Mesenchymal stem cell (in vitro differentiated cells and primary cell): ENCODE measurements at regions not wholly inside any gene's neighbourhood (a gene's known extent, or its start where the extent isn't known, plus 50 kb on each side); places are given as distances from the start of the nearest gene placed in this dataset.

Experiments used
- DNase-seq: peaks from one replicate; pipeline ENCODE4 v3.0.0-alpha.2; 2013
- H2AFZ ChIP-seq: one replicate; pipeline ENCODE4 v1.6.1; 2013; ENCODE audit warnings: low read depth, mild to moderate bottlenecking, control low read depth, inconsistent platforms, low read length, moderate library complexity
- H2AK5ac ChIP-seq: 2 replicates; pipeline ENCODE4 v1.6.1; 2013; ENCODE audit warnings: low read length, moderate library complexity, mild to moderate bottlenecking, inconsistent platforms; ENCODE audit not compliant: severe bottlenecking
- H2BK120ac ChIP-seq: one replicate; pipeline ENCODE4 v1.6.1; 2013; ENCODE audit warnings: low read depth, mild to moderate bottlenecking, inconsistent platforms, low read length, moderate library complexity
- H2BK12ac ChIP-seq, 2 experiments: one replicate each; pipeline ENCODE4 v1.6.1; 2013; ENCODE audit warnings: inconsistent platforms in 2 of 2, low read length in 2 of 2, mild to moderate bottlenecking in 2 of 2, moderate library complexity in 2 of 2, control low read depth in 1 of 2
- H2BK15ac ChIP-seq: one replicate; pipeline ENCODE4 v1.6.1; 2013; ENCODE audit warnings: mild to moderate bottlenecking, low read depth, inconsistent platforms; ENCODE audit not compliant: poor library complexity, severe bottlenecking
- H2BK5ac ChIP-seq: 2 replicates; pipeline ENCODE4 v1.6.1; 2013; ENCODE audit warnings: low read depth, mild to moderate bottlenecking, low read length, control low read depth, inconsistent platforms; ENCODE audit not compliant: poor library complexity, severe bottlenecking
- H3K14ac ChIP-seq, 2 experiments: one replicate each; pipeline ENCODE4 v1.6.1; 2013; ENCODE audit warnings: inconsistent platforms in 2 of 2, low read length in 2 of 2, control low read depth in 1 of 2, mild to moderate bottlenecking in 1 of 2, moderate library complexity in 1 of 2
- H3K18ac ChIP-seq, 2 experiments: one replicate each; pipeline ENCODE4 v1.6.1; 2013; ENCODE audit warnings: inconsistent platforms in 2 of 2, low read length in 2 of 2, control low read depth in 1 of 2, low read depth in 1 of 2, mild to moderate bottlenecking in 1 of 2
- H3K23ac ChIP-seq, 2 experiments: one replicate each; pipeline ENCODE4 v1.6.1; 2013; ENCODE audit warnings: inconsistent platforms in 2 of 2, low read length in 2 of 2, mild to moderate bottlenecking in 2 of 2, moderate library complexity in 2 of 2, control low read depth in 1 of 2
- H3K27ac ChIP-seq: 2 replicates; pipeline ENCODE4 v1.5.1; 2013; ENCODE audit warnings: mild to moderate bottlenecking, moderate library complexity, low read length, control low read depth, inconsistent platforms; ENCODE audit not compliant: poor library complexity, severe bottlenecking
- H3K27me3 ChIP-seq, 2 experiments: 2 replicates each; pipeline versions ENCODE4 v1.6.1 to v1.7.0; 2013; ENCODE audit warnings: low read length in 2 of 2, mild to moderate bottlenecking in 2 of 2, moderate library complexity in 2 of 2, control low read depth in 1 of 2, inconsistent platforms in 1 of 2; ENCODE audit not compliant: control insufficient read depth in 1 of 2, insufficient read depth in 1 of 2
- H3K36me3 ChIP-seq, 2 experiments: 2 replicates each; pipeline versions ENCODE4 v1.6.1 to v1.7.0; 2013; ENCODE audit warnings: low read length in 2 of 2, control low read depth in 1 of 2, inconsistent platforms in 1 of 2, low read depth in 1 of 2, mild to moderate bottlenecking in 1 of 2; ENCODE audit not compliant: insufficient read depth in 2 of 2, control insufficient read depth in 1 of 2
- H3K4ac ChIP-seq, 2 experiments: one replicate each; pipeline ENCODE4 v1.6.1; 2013; ENCODE audit warnings: inconsistent platforms in 2 of 2, low read length in 2 of 2, mild to moderate bottlenecking in 2 of 2, moderate library complexity in 2 of 2, control low read depth in 1 of 2, low read depth in 1 of 2
- H3K4me1 ChIP-seq: 2 replicates; pipeline ENCODE4 v1.6.1; 2013; ENCODE audit warnings: low read depth, low read length, control low read depth; ENCODE audit not compliant: control insufficient read depth, insufficient read depth
- H3K4me2 ChIP-seq: 2 replicates; pipeline ENCODE4 v1.6.1; 2013; ENCODE audit warnings: low read length, mild to moderate bottlenecking, inconsistent platforms; ENCODE audit not compliant: poor library complexity, severe bottlenecking
- H3K4me3 ChIP-seq, 2 experiments: 2 replicates each; pipeline versions ENCODE4 v1.5.1 to v1.7.0; 2013; ENCODE audit warnings: low read length in 2 of 2, mild to moderate bottlenecking in 2 of 2, control low read depth in 1 of 2, low read depth in 1 of 2; ENCODE audit not compliant: insufficient read depth in 1 of 2
- H3K79me1 ChIP-seq: replicated peaks from 2 replicates; pipeline ENCODE4 v1.6.1; 2013; ENCODE audit warnings: mild to moderate bottlenecking, control low read depth, low read length, inconsistent platforms; ENCODE audit not compliant: poor library complexity, severe bottlenecking
- H3K9ac ChIP-seq: 2 replicates; pipeline ENCODE4 v1.7.0; 2013; ENCODE audit warnings: mild to moderate bottlenecking, low read length, moderate library complexity
- H3K9me3 ChIP-seq: 2 replicates; pipeline ENCODE4 v1.7.0; 2013; ENCODE audit warnings: mild to moderate bottlenecking, low read length; ENCODE audit not compliant: control insufficient read depth
- H4K8ac ChIP-seq: one replicate; pipeline ENCODE4 v1.6.1; 2013; ENCODE audit warnings: inconsistent platforms, mild to moderate bottlenecking, low read length, moderate library complexity
- H4K91ac ChIP-seq: one replicate; pipeline ENCODE4 v1.6.1; 2013; ENCODE audit warnings: mild to moderate bottlenecking, low read length, inconsistent platforms
- WGBS: methylation state at CpG from one replicate; pipeline ENCODE4 v1.1.7; 2013; ENCODE audit warnings: mixed read lengths; 5-methylcytosine and 5-hydroxymethylcytosine counted together

DNA sequence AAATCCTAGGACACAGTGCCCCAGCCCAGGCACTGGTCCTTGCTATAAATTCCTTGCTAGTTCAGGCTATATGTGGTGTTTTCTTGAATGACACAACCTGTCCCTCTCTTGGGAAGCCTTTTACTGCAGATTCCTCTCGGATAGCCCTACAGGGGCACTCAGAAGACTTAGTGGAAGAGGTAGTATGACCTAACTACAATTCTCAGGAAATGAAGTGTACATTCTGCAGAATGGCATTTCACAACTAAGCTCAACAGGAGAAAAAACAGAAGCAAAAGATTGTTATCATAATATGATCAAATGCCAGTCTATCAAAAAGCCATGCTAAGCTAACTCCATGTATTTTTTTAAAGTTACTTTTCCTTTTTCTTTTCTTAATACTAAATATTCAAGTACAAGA lies 66.3 kb upstream of the FBXL4 start:
- no peak overlapping the region for H2BK15ac ChIP-seq
- H3K27me3 ChIP-seq: no peaks in the 10 kb centered on the region
- H3K4me1 ChIP-seq: peaks cover 4% of the 10 kb centered on the region
- H2BK120ac ChIP-seq: no peak overlapping the region
- peak; percentile 26 for DNase-seq
- H2BK12ac ChIP-seq: no peak overlapping the region
- no peak overlapping the region for H4K8ac ChIP-seq
- H3K36me3 ChIP-seq: no peaks in the 10 kb centered on the region
- H4K91ac ChIP-seq: no peak overlapping the region
- H3K18ac ChIP-seq: no peak overlapping the region
- peak overlapping the region; percentile 64 for H2AK5ac ChIP-seq
- peak overlapping the region; percentile 86 for H3K27ac ChIP-seq
- no peak overlapping the region for H3K9ac ChIP-seq
- WGBS: no CpG with 5 or more reads among the region's 1 CpG
- H3K23ac ChIP-seq: no peak overlapping the region
- H3K4me2 ChIP-seq: no peak overlapping the region
- H2AFZ ChIP-seq: no peak overlapping the region
- no peaks in the 10 kb centered on the region for H3K79me1 ChIP-seq
- H2BK5ac ChIP-seq: peak overlapping the region; percentile 63
- no peak overlapping the region for H3K4ac ChIP-seq
- no peak overlapping the region for H3K14ac ChIP-seq
- no peak overlapping the region for H3K4me3 ChIP-seq
- H3K9me3 ChIP-seq: no peaks in the 10 kb centered on the region

DNA sequence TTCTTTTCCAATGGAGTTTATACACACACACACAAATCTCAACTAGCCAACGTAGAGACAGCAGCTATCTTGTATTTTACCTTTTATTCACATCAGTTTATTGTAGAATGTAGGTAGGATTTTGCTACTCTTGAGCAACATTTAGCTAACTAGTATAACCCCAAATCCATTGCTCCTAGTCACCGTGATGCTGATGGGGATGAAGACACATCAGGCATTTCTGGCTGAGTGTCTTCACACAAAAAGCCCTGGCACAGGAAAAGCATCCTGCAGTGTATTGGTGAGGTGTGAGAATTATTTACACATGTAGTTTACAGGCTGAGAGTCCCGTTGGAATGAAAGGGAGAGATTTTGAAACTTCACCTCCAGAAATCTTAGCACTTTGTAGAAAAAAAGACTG lies 65.9 kb upstream of the FBXL4 start:
- H3K4me3 ChIP-seq: peak overlapping the region in 1 of 2 experiments; percentile 8
- H3K18ac ChIP-seq: no peak overlapping the region
- H2BK15ac ChIP-seq: no peak overlapping the region
- no peaks in the 10 kb centered on the region for H3K36me3 ChIP-seq
- no peak for DNase-seq
- H2AK5ac ChIP-seq: peak overlapping the region; percentile 64
- H3K79me1 ChIP-seq: no peaks in the 10 kb centered on the region
- H3K27ac ChIP-seq: peak overlapping the region; percentile 86
- H4K8ac ChIP-seq: no peak overlapping the region
- H2BK5ac ChIP-seq: peak overlapping the region; percentile 63
- H3K4me1 ChIP-seq: peaks cover 4% of the 10 kb centered on the region
- no peak overlapping the region for H3K9ac ChIP-seq
- no peak overlapping the region for H3K4ac ChIP-seq
- no peak overlapping the region for H2BK12ac ChIP-seq
- no peak overlapping the region for H3K23ac ChIP-seq
- no peak overlapping the region for H2BK120ac ChIP-seq
- no peaks in the 10 kb centered on the region for H3K27me3 ChIP-seq
- 67% methylated on average over 1 of the region's 3 CpGs for WGBS
- no peak overlapping the region for H2AFZ ChIP-seq
- H3K4me2 ChIP-seq: no peak overlapping the region
- H3K9me3 ChIP-seq: no peaks in the 10 kb centered on the region
- H4K91ac ChIP-seq: no peak overlapping the region
- no peak overlapping the region for H3K14ac ChIP-seq

- peak; percentile 92 for DNase-seq
- no peak overlapping the region for H3K4ac ChIP-seq
- H3K4me3 ChIP-seq: peak overlapping the region in 1 of 2 experiments; percentile 8
- H2BK15ac ChIP-seq: no peak overlapping the region
- no peak overlapping the region for H3K18ac ChIP-seq
- H3K23ac ChIP-seq: no peak overlapping the region
- H3K9ac ChIP-seq: no peak overlapping the region
- H3K27ac ChIP-seq: peak overlapping the region; percentile 86
- no peak overlapping the region for H2BK5ac ChIP-seq
- peaks cover 4% of the 10 kb centered on the region for H3K4me1 ChIP-seq
- no peaks in the 10 kb centered on the region for H3K79me1 ChIP-seq
- H3K4me2 ChIP-seq: no peak overlapping the region
- no peak overlapping the region for H4K8ac ChIP-seq
- no peaks in the 10 kb centered on the region for H3K9me3 ChIP-seq
- no peaks in the 10 kb centered on the region for H3K27me3 ChIP-seq
- no peak overlapping the region for H4K91ac ChIP-seq
- H3K14ac ChIP-seq: no peak overlapping the region
- no peak overlapping the region for H2BK120ac ChIP-seq
- 8% methylated on average over 1 of the region's 2 CpGs for WGBS
- no peaks in the 10 kb centered on the region for H3K36me3 ChIP-seq
- no peak overlapping the region for H2BK12ac ChIP-seq
- no peak overlapping the region for H2AK5ac ChIP-seq
- no peak overlapping the region for H2AFZ ChIP-seq
Measured at GRCh38 chr6:99013145-99013544, 65.4 kb upstream of the FBXL4 start.

DNA sequence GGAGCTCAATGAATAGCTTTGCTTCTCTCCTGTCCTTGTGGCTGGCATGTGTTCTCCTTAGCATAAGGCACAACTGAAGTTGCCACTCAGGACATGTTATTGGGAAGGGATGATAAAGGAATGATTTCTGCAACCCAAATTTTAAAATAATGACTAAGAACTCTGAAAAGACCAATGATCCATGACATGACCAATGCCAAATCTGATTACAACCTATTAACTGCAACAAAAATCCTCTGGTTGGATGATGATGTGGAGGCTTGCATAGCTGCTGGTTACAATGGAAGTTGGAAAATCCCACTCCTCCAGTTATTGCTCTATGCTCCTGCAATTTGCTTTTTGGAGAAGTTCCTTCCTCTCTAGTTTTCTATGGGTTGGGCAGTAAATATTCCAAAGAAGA lies 63.4 kb upstream of the FBXL4 start:
- Histone ChIP-seq H2BK5ac (no peak overlapping the region), H3K4me1 (peaks cover 1% of the 10 kb centered on the region), H2BK15ac (no peak overlapping the region), H3K18ac (no peak overlapping the region), H3K36me3 (no peaks in the 10 kb centered on the region), H3K79me1 (no peaks in the 10 kb centered on the region), H3K14ac (no peak overlapping the region), H3K4me3 (no peak overlapping the region), H4K91ac (no peak overlapping the region), H4K8ac (no peak overlapping the region), H2BK120ac (no peak overlapping the region), H2BK12ac (no peak overlapping the region), H3K9ac (no peak overlapping the region), H3K4ac (no peak overlapping the region), H3K27me3 (no peaks in the 10 kb centered on the region), H3K27ac (no peak overlapping the region), H2AK5ac (no peak overlapping the region), H3K9me3 (no peaks in the 10 kb centered on the region), H3K4me2 (no peak overlapping the region), H2AFZ (no peak overlapping the region), H3K23ac (no peak overlapping the region)
- DNase-seq: no peak
